T-cell (primary cell): ENCODE measurements at regions not wholly inside any gene's neighbourhood (a gene's known extent, or its start where the extent isn't known, plus 50 kb on each side); places are given as distances from the start of the nearest gene placed in this dataset.

Experiments used
- ATAC-seq, 4 experiments: fragments of 200-7000 bp in 3 of 4; fragments of 150-1000 bp in 1 of 4; cut with Tn5 transposase; replicated peaks in 1 of 4; 1 replicate in 3 of 4; 2 replicates in 1 of 4; pipeline ENCODE4 v1.10.0; 2021; ENCODE audit warnings: moderate library complexity in 3 of 4, mild to moderate bottlenecking in 2 of 4, moderate number of reproducible peaks in 1 of 4
- CTCF ChIA-PET, 2 donors: fragments of 300-600 bp; sonication (Branson Sonifier 250); formaldehyde crosslinking; loops; one replicate each; lab custom pipeline; 2022; ENCODE audit warnings: antibody characterized with exemption in 2 of 2; lab: Charles Lee
- POLR2A ChIA-PET, 2 donors: fragments of 300-600 bp; sonication (Branson Sonifier 250); formaldehyde crosslinking; loops; one replicate each; lab custom pipeline; 2022; ENCODE audit warnings: antibody characterized with exemption in 2 of 2; lab: Charles Lee
- DNase-seq, 35 experiments: peaks; one replicate each; pipeline versions ENCODE4 v3.0.0 to v3.0.0-alpha.2; 2013 to 2023
- H3K27ac ChIP-seq: one replicate; pipeline ENCODE4 v1.5.1; 2013; ENCODE audit warnings: low read length
- H3K27me3 ChIP-seq, 2 experiments: replicated peaks in 1 of 2; 1 replicate in 1 of 2; 2 replicates in 1 of 2; pipeline versions ENCODE4 v1.6.1 to v1.7.0; 2013; ENCODE audit warnings: low read length in 1 of 2, mixed read lengths in 1 of 2; ENCODE audit not compliant: control insufficient read depth in 2 of 2, insufficient read depth in 2 of 2; ENCODE audit errors: extremely low read depth in 1 of 2
- H3K36me3 ChIP-seq, 2 donors: 1 replicate in 1 of 2; 2 replicates in 1 of 2; pipeline versions ENCODE4 v1.6.1 to v1.7.0; 2013; ENCODE audit warnings: low read length in 1 of 2; ENCODE audit not compliant: control insufficient read depth in 2 of 2, insufficient read depth in 1 of 2; ENCODE audit errors: extremely low read depth in 1 of 2
- H3K4me1 ChIP-seq, 2 experiments: 1 replicate in 1 of 2; 2 replicates in 1 of 2; pipeline versions ENCODE4 v1.6.1 to v1.7.0; 2013; ENCODE audit warnings: low read length in 2 of 2, mixed read lengths in 1 of 2; ENCODE audit not compliant: insufficient read depth in 2 of 2, control insufficient read depth in 1 of 2; ENCODE audit errors: extremely low read depth in 1 of 2
- H3K4me3 ChIP-seq, 2 donors: 1 replicate in 1 of 2; 2 replicates in 1 of 2; pipeline versions ENCODE4 v1.5.1 to v1.7.0; 2013; ENCODE audit warnings: mild to moderate bottlenecking in 2 of 2, low read length in 1 of 2, moderate library complexity in 1 of 2; ENCODE audit not compliant: control insufficient read depth in 1 of 2; ENCODE audit errors: extremely low read depth in 1 of 2
- H3K9me3 ChIP-seq: 2 replicates; pipeline ENCODE4 v1.7.0; 2013
- H3K27ac Mint-ChIP-seq, 2 donors: one replicate each; pipeline ENCODE4 v1.8.0; 2020 to 2021; ENCODE audit warnings: mild to moderate bottlenecking in 2 of 2, mixed read lengths in 2 of 2
- H3K27me3 Mint-ChIP-seq, 2 donors: one replicate each; pipeline ENCODE4 v1.8.0; 2021 to 2022; ENCODE audit warnings: mixed read lengths in 2 of 2
- H3K36me3 Mint-ChIP-seq: one replicate; pipeline ENCODE4 v1.8.0; 2021; ENCODE audit warnings: mixed read lengths
- H3K4me1 Mint-ChIP-seq, 3 donors: one replicate each; pipeline ENCODE4 v1.8.0; 2020 to 2022; ENCODE audit warnings: mixed read lengths in 3 of 3, mild to moderate bottlenecking in 1 of 3
- H3K4me3 Mint-ChIP-seq, 3 donors: one replicate each; pipeline ENCODE4 v1.8.0; 2020 to 2022; ENCODE audit warnings: mild to moderate bottlenecking in 3 of 3, mixed read lengths in 3 of 3, moderate library complexity in 3 of 3
- H3K9me3 Mint-ChIP-seq, 3 donors: one replicate each; pipeline ENCODE4 v1.8.0; 2020 to 2022; ENCODE audit warnings: mixed read lengths in 3 of 3
- WGBS: methylation state at CpG from one replicate; pipeline ENCODE4 v1.1.5; 2013; ENCODE audit warnings: missing lambda C conversion rate; ENCODE audit not compliant: insufficient coverage; 5-methylcytosine and 5-hydroxymethylcytosine counted together

GRCh38 chr12:4984971-4985370 is 58.7 kb upstream of the KCNA5 start:
- 91% methylated on average over 5 of the region's 7 CpGs for WGBS
- POLR2A ChIA-PET, result no interaction called here
- H3K36me3 Mint-ChIP-seq, result no peaks in the 10 kb centered on the region
- ATAC-seq (no peak), DNase-seq (no peak)
- no peak overlapping the region for H3K4me3 Mint-ChIP-seq
- H3K4me1 Mint-ChIP-seq, result no peaks in the 10 kb centered on the region
- Histone ChIP-seq H3K27ac (no peak overlapping the region), H3K36me3 (no peaks in the 10 kb centered on the region), H3K27me3 (peaks cover 2 to 30% of the 10 kb centered on the region in 2 experiments), H3K4me1 (no peaks in the 10 kb centered on the region), H3K4me3 (no peak overlapping the region), H3K9me3 (no peaks in the 10 kb centered on the region)
- peaks cover 14 to 26% of the 10 kb centered on the region in 2 donors for H3K27me3 Mint-ChIP-seq
- no peak overlapping the region for H3K27ac Mint-ChIP-seq
- H3K9me3 Mint-ChIP-seq, result no peaks in the 10 kb centered on the region
- CTCF ChIA-PET, result no interaction called here

- no peaks in the 10 kb centered on the region for H3K4me1 ChIP-seq
- DNase-seq (no peak), ATAC-seq (no peak)
- CTCF ChIA-PET, result no interaction called here
- H3K27me3 Mint-ChIP-seq, result peaks cover 14 to 26% of the 10 kb centered on the region in 2 donors
- no peak overlapping the region for H3K4me3 ChIP-seq
- peaks cover 2 to 30% of the 10 kb centered on the region in 2 experiments for H3K27me3 ChIP-seq
- no peaks in the 10 kb centered on the region for H3K4me1 Mint-ChIP-seq
- POLR2A ChIA-PET, result no interaction called here
- 71% methylated on average over 2 of the region's 6 CpGs for WGBS
- no peak overlapping the region for H3K27ac Mint-ChIP-seq
- no peaks in the 10 kb centered on the region for H3K36me3 Mint-ChIP-seq
- no peaks in the 10 kb centered on the region for H3K36me3 ChIP-seq
- no peak overlapping the region for H3K4me3 Mint-ChIP-seq
- no peak overlapping the region for H3K27ac ChIP-seq
- H3K9me3 Mint-ChIP-seq, result no peaks in the 10 kb centered on the region
- no peaks in the 10 kb centered on the region for H3K9me3 ChIP-seq
Observed at GRCh38 chr12:4985820-4986219, 57.9 kb upstream of the KCNA5 start.

GRCh38 chr12:4987076-4988046 is 56.3 kb upstream of the KCNA5 start:
- Mint-ChIP-seq H3K27ac (no peak overlapping the region), H3K27me3 (peaks cover 12 to 29% of the 10 kb centered on the region in 2 donors), H3K36me3 (no peaks in the 10 kb centered on the region), H3K9me3 (no peaks in the 10 kb centered on the region), H3K4me3 (no peak overlapping the region), H3K4me1 (no peaks in the 10 kb centered on the region)
- WGBS, result 85% methylated on average over 12 of the region's 17 CpGs
- DNase-seq, result no peak
- ChIA-PET POLR2A (no interaction called here), CTCF (no interaction called here)
- Histone ChIP-seq H3K4me1 (no peaks in the 10 kb centered on the region), H3K27ac (no peak overlapping the region), H3K9me3 (no peaks in the 10 kb centered on the region), H3K4me3 (no peak overlapping the region), H3K27me3 (peaks cover 2 to 30% of the 10 kb centered on the region in 2 experiments), H3K36me3 (no peaks in the 10 kb centered on the region)
- no peak for ATAC-seq

GRCh38 chr12:4991373-4991772 is 52.3 kb upstream of the KCNA5 start:
- Histone ChIP-seq H3K27me3 (peaks cover 2 to 32% of the 10 kb centered on the region in 2 experiments), H3K4me3 (no peak overlapping the region), H3K36me3 (no peaks in the 10 kb centered on the region), H3K9me3 (no peaks in the 10 kb centered on the region), H3K27ac (no peak overlapping the region), H3K4me1 (no peaks in the 10 kb centered on the region)
- H3K4me3 Mint-ChIP-seq, result no peak overlapping the region
- H3K4me1 Mint-ChIP-seq, result no peaks in the 10 kb centered on the region
- whole genome bisulfite sequencing, result 72% methylated on average over 5 of the region's 6 CpGs
- H3K36me3 Mint-ChIP-seq, result no peaks in the 10 kb centered on the region
- ATAC-seq (no peak), DNase-seq (no peak)
- CTCF ChIA-PET, result no interaction called here
- H3K27me3 Mint-ChIP-seq, result peaks cover 34 to 35% of the 10 kb centered on the region in 2 donors
- no peaks in the 10 kb centered on the region for H3K9me3 Mint-ChIP-seq
- no peak overlapping the region for H3K27ac Mint-ChIP-seq
- POLR2A ChIA-PET, result interaction anchor here in 1 of 2 donors (0.5 kb wide), 1 partner anchor 16 kb away, joined by 5 read pairs; no protein-coding TSS in a partner anchor

- no peaks in the 10 kb centered on the region for H3K4me1 Mint-ChIP-seq
- 85% methylated on average over 2 of the region's 3 CpGs for WGBS
- POLR2A ChIA-PET, result interaction anchor here in 1 of 2 donors (0.5 kb wide), 1 partner anchor 17 kb away, joined by 5 read pairs; no protein-coding TSS in a partner anchor
- no peak overlapping the region for H3K4me3 Mint-ChIP-seq
- no peak overlapping the region for H3K27ac ChIP-seq
- no peaks in the 10 kb centered on the region for H3K4me1 ChIP-seq
- no peaks in the 10 kb centered on the region for H3K9me3 Mint-ChIP-seq
- peaks cover 2 to 29% of the 10 kb centered on the region in 2 experiments for H3K27me3 ChIP-seq
- H3K4me3 ChIP-seq, result no peak overlapping the region
- no peak overlapping the region for H3K27ac Mint-ChIP-seq
- no peaks in the 10 kb centered on the region for H3K9me3 ChIP-seq
- CTCF ChIA-PET, result no interaction called here
- DNase-seq (no peak), ATAC-seq (no peak)
- peaks cover 34 to 36% of the 10 kb centered on the region in 2 donors for H3K27me3 Mint-ChIP-seq
- H3K36me3 ChIP-seq, result no peaks in the 10 kb centered on the region
- H3K36me3 Mint-ChIP-seq, result no peaks in the 10 kb centered on the region
Observed at GRCh38 chr12:4991801-4992200, 51.9 kb upstream of the KCNA5 start.

- ChIA-PET POLR2A (no interaction called here), CTCF (no interaction called here)
- Mint-ChIP-seq H3K36me3 (no peaks in the 10 kb centered on the region), H3K9me3 (no peaks in the 10 kb centered on the region), H3K4me3 (no peak overlapping the region), H3K27me3 (peaks cover 31 to 33% of the 10 kb centered on the region in 2 donors), H3K27ac (no peak overlapping the region), H3K4me1 (no peaks in the 10 kb centered on the region)
- Histone ChIP-seq H3K9me3 (no peaks in the 10 kb centered on the region), H3K4me3 (no peak overlapping the region), H3K4me1 (no peaks in the 10 kb centered on the region), H3K27me3 (peaks cover 2 to 23% of the 10 kb centered on the region in 2 experiments), H3K27ac (no peak overlapping the region), H3K36me3 (no peaks in the 10 kb centered on the region)
- ATAC-seq (no peak), DNase-seq (no peak)
- WGBS, result no CpG with 5 or more reads among the region's 4 CpGs
Observed at GRCh38 chr12:4992871-4993270, 50.8 kb upstream of the KCNA5 start.
